ENCODE measurements at regions not wholly inside any gene's neighbourhood (a gene's known extent, or its start where the extent isn't known, plus 50 kb on each side); places are given as distances from the start of the nearest gene placed in this dataset.

GRCh38 chr14:100438271-100438670, 115.1 kb downstream of the SLC25A47 start:
- H3K9me3 ChIP-seq, result no peaks in the 10 kb centered on the region
- no peak overlapping the region for H3K4me3 ChIP-seq
- no peaks in the 10 kb centered on the region for H3K36me3 ChIP-seq
- no peak for TF ChIP-seq CTCF (IDR thresholded peaks at IDR 0.05)
- intact Hi-C loops (cut with DNase I; ENCODE audit: low total_unique reads), result no loop called here
- peaks cover 0 to 29% (median 14%) of the 10 kb centered on the region in 4 donors for H3K4me1 ChIP-seq
- no peak overlapping the region for H3K27ac ChIP-seq
- no peaks in the 10 kb centered on the region for H3K27me3 ChIP-seq
- no peak for DNase-seq

- no peak for TF ChIP-seq CTCF (IDR thresholded peaks at IDR 0.05)
- Histone ChIP-seq H3K4me3 (no peak overlapping the region), H3K4me1 (peaks cover 0 to 29% (median 14%) of the 10 kb centered on the region in 4 donors), H3K9me3 (no peaks in the 10 kb centered on the region), H3K36me3 (no peaks in the 10 kb centered on the region), H3K27ac (no peak overlapping the region), H3K27me3 (no peaks in the 10 kb centered on the region)
- intact Hi-C loops (cut with DNase I; ENCODE audit: low total_unique reads), result no loop called here
- no peak for DNase-seq
Observed at GRCh38 chr14:100438678-100439592, 115.8 kb downstream of the SLC25A47 start.

GRCh38 chr14:100439781-100440180, 116.6 kb downstream of the SLC25A47 start:
- Histone ChIP-seq H3K27me3 (no peaks in the 10 kb centered on the region), H3K4me3 (no peak overlapping the region), H3K4me1 (peaks cover 0 to 29% (median 14%) of the 10 kb centered on the region in 4 donors), H3K27ac (no peak overlapping the region), H3K9me3 (no peaks in the 10 kb centered on the region), H3K36me3 (no peaks in the 10 kb centered on the region)
- TF ChIP-seq CTCF (IDR thresholded peaks at IDR 0.05), result no peak
- no peak for DNase-seq
- intact Hi-C loops (cut with DNase I; ENCODE audit: low total_unique reads), result no loop called here

- peaks cover 0 to 29% (median 14%) of the 10 kb centered on the region in 4 donors for H3K4me1 ChIP-seq
- H3K4me3 ChIP-seq, result no peak overlapping the region
- DNase-seq, result peak in 1 of 2 donors; percentile 63
- H3K36me3 ChIP-seq, result no peaks in the 10 kb centered on the region
- no peak overlapping the region for H3K27ac ChIP-seq
- peak in 1 of 2 experiments; percentile 31 for TF ChIP-seq CTCF (IDR thresholded peaks at IDR 0.05)
- H3K9me3 ChIP-seq, result no peaks in the 10 kb centered on the region
- H3K27me3 ChIP-seq, result no peaks in the 10 kb centered on the region
- intact Hi-C loops (cut with DNase I; ENCODE audit: low total_unique reads), result no loop called here
Observed at GRCh38 chr14:100440207-100440631, 117.1 kb downstream of the SLC25A47 start.

- Histone ChIP-seq H3K36me3 (no peaks in the 10 kb centered on the region), H3K9me3 (no peaks in the 10 kb centered on the region), H3K27me3 (no peaks in the 10 kb centered on the region), H3K4me3 (no peak overlapping the region), H3K27ac (no peak overlapping the region), H3K4me1 (peaks cover 0 to 29% (median 14%) of the 10 kb centered on the region in 4 donors)
- TF ChIP-seq CTCF (IDR thresholded peaks at IDR 0.05), result no peak
- intact Hi-C loops (cut with DNase I; ENCODE audit: low total_unique reads), result no loop called here
- no peak for DNase-seq
Observed at GRCh38 chr14:100440758-100441203, 117.6 kb downstream of the SLC25A47 start.
